Suppressor macrophage treated with lipopolysaccharide for 4 hours (primary cell): ENCODE measurements at regions not wholly inside any gene's neighbourhood (a gene's known extent, or its start where the extent isn't known, plus 50 kb on each side); places are given as distances from the start of the nearest gene placed in this dataset.
"Not testable (repeated sequence)": the region's sequence is repeated elsewhere in the genome, so short reads cannot be mapped to it uniquely, and the experiment has no call there.

ENCODE experiments used
- DNase-seq: peaks from one replicate; pipeline ENCODE4 v3.0.0-alpha.2; 2020

GRCh38 chr3:11711876-11712275, 68.2 kb upstream of the VGLL4 start:
- no peak for DNase-seq

GRCh38 chr3:11709782-11710181, 66.1 kb upstream of the VGLL4 start:
- DNase-seq: no peak

DNA sequence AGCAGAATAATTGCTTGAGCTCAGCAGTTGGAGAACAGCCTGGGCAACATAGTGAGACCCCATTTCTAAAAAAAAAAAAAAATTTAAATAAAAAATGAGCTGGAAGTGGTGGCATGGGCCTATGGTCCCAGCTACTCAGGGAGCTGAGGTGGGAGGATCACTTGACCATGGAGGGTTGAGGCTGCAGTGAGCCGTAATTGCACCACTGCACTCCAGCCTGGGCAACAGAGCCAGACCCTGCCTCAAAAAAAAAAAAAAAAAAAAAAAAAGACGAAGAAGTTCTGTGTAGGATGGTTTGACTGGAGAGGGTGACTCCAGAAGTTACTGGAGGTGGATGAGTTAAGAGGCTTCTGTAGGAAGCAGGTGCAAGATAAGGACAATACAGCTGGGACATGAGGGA, 63.4 kb upstream of the VGLL4 start:
- not testable (repeated sequence) for DNase-seq

DNA sequence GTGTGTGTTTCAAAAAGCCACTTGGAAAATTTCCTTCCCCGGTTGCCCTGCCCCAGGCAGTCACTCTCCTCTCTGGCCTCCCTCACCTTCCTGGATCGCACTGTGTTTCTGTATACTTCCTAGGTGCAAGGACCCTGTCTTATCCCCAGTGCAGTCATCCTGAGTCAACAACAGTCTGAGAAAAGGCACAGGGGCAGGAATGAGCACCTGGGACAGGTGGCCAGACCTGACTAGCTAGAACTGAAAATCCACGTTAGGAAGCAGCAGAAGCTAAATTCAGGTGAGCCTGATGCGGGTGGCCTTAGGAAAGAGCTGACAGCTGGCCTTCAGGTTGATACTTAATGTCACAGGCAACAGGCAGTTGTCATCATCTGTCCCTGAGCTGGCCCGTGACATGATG, 62.9 kb upstream of the VGLL4 start:
- no peak for DNase-seq

DNA sequence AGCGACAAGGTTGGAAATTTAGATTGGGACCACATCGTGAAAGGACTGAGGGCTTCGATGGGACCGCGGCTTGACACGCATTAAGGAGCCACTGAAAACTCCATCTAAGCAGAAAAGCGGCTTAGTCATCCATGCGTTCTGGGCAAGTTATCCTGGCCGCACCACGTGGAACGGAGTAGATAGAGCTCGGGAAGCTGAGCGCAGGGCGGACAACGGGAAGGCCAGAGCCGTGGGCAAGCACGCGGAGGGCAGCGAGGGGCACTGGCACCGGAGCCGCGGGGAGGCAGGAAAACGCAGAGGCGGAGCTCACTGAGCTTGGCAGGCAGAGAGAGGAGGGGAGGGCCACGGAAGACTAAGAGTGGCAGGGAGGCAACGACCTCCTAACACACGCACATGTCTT, 61.3 kb upstream of the VGLL4 start:
- DNase-seq: no peak

- DNase-seq: no peak
Observed at GRCh38 chr3:11703146-11703545, 59.4 kb upstream of the VGLL4 start.

DNA sequence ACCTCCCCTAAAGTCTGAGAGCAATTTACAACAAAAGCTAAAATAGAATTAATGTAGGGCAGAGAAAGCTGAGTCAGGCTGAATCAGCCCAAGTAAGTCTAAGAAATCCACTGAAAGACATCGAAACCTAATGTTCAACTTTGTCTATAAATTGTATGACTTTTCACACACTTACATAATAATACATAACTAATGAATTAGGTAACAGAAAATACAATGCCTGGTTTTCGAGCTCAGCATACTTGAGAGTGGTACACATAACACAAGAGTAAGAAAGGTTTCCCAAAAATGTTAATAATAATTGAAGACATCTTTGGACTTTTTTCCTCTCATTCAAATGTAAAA, 55.3 kb upstream of the VGLL4 start:
- no peak for DNase-seq

GRCh38 chr3:11698326-11699082, 54.8 kb upstream of the VGLL4 start:
- DNase-seq: no peak

GRCh38 chr3:11697701-11698100, 54.0 kb upstream of the VGLL4 start:
- DNase-seq: no peak

- DNase-seq: no peak
Observed at GRCh38 chr3:11696054-11696453, 52.3 kb upstream of the VGLL4 start.
